Tibial nerve (tissue), 3 donors: ENCODE measurements at regions not wholly inside any gene's neighbourhood (a gene's known extent, or its start where the extent isn't known, plus 50 kb on each side); places are given as distances from the start of the nearest gene placed in this dataset.

Source experiments
- CTCF ChIP-seq, 5 experiments: fragments of 200-600 bp in 3 of 5; fragments of 450-650 bp in 2 of 5; sonication (generic) in 3 of 5; IDR thresholded peaks; one replicate each; pipeline ENCODE4 v1.5.1; 2016 to 2019; ENCODE audit warnings: antibody characterized with exemption in 5 of 5, mild to moderate bottlenecking in 3 of 5, moderate library complexity in 2 of 5
- POLR2A ChIP-seq, 2 donors: fragments of 450-650 bp; IDR thresholded peaks; one replicate each; pipeline ENCODE4 v1.6.1; 2017; ENCODE audit warnings: antibody characterized with exemption in 2 of 2, mild to moderate bottlenecking in 2 of 2, moderate library complexity in 2 of 2

- TF ChIP-seq CTCF (IDR thresholded peaks at IDR 0.05) (no peak), POLR2A (IDR thresholded peaks at IDR 0.05) (no peak)
Observed at GRCh38 chr5:68515514-68515913, 300.0 kb downstream of the PIK3R1 start.
